Endodermal cell (in vitro differentiated cells): ENCODE measurements at regions not wholly inside any gene's neighbourhood (a gene's known extent, or its start where the extent isn't known, plus 50 kb on each side); places are given as distances from the start of the nearest gene placed in this dataset.

Experiments
- DNase-seq: peaks from one replicate; pipeline ENCODE4 v3.0.0-alpha.2; 2017
- H3K27ac ChIP-seq: 2 replicates; pipeline ENCODE4 v1.5.1; 2013; ENCODE audit warnings: mild to moderate bottlenecking, low read depth, low read length, moderate library complexity
- H3K27me3 ChIP-seq: 2 replicates; pipeline ENCODE4 v1.6.1; 2013; ENCODE audit warnings: mild to moderate bottlenecking, low read length, moderate library complexity; ENCODE audit not compliant: insufficient read depth, control insufficient read depth, poor library complexity, severe bottlenecking
- H3K36me3 ChIP-seq: 2 replicates; pipeline ENCODE4 v1.7.0; 2013; ENCODE audit warnings: mild to moderate bottlenecking, low read length, moderate library complexity; ENCODE audit not compliant: control insufficient read depth, insufficient read depth
- H3K4me1 ChIP-seq: one replicate; pipeline ENCODE4 v1.7.0; 2013; ENCODE audit warnings: low read length; ENCODE audit not compliant: control insufficient read depth, insufficient read depth
- H3K4me3 ChIP-seq: 2 replicates; pipeline ENCODE4 v1.5.1; 2013; ENCODE audit warnings: mild to moderate bottlenecking, low read length, moderate library complexity
- H3K9ac ChIP-seq: 2 replicates; pipeline ENCODE4 v1.6.1; 2013; ENCODE audit warnings: mild to moderate bottlenecking, low read length, moderate library complexity; ENCODE audit not compliant: poor library complexity, severe bottlenecking; ENCODE audit errors: extremely low read depth
- H3K9me3 ChIP-seq: 2 replicates; pipeline ENCODE4 v1.6.1; 2013; ENCODE audit warnings: mild to moderate bottlenecking, low read length, moderate library complexity; ENCODE audit not compliant: control insufficient read depth
- H3K27ac Mint-ChIP-seq: 2 replicates; pipeline ENCODE4 v1.8.0; 2020; ENCODE audit warnings: mixed read lengths
- H3K27me3 Mint-ChIP-seq: 2 replicates; pipeline ENCODE4 v1.8.0; 2021; ENCODE audit warnings: mild to moderate bottlenecking, mixed read lengths; ENCODE audit not compliant: insufficient read depth
- H3K36me3 Mint-ChIP-seq: 2 replicates; pipeline ENCODE4 v1.8.0; 2020; ENCODE audit warnings: low read depth, mixed read lengths
- H3K4me1 Mint-ChIP-seq: 2 replicates; pipeline ENCODE4 v1.8.0; 2020; ENCODE audit warnings: mixed read lengths
- H3K4me3 Mint-ChIP-seq: 2 replicates; pipeline ENCODE4 v1.8.0; 2020; ENCODE audit warnings: mild to moderate bottlenecking, moderate library complexity, mixed read lengths
- H3K9me3 Mint-ChIP-seq: 2 replicates; pipeline ENCODE4 v1.8.0; 2020; ENCODE audit warnings: mild to moderate bottlenecking, mixed read lengths
- CTCF ChIP-seq: fragments of 200-600 bp; sonication (generic); conservative IDR thresholded peaks from 2 replicates; pipeline ENCODE4 v1.5.0; 2021; ENCODE audit warnings: antibody characterized with exemption, mild to moderate bottlenecking
- WGBS, 2 experiments: methylation state at CpG; one replicate each; pipeline versions ENCODE4 v1.1.5 to v1.1.7; 2013; ENCODE audit warnings: missing lambda C conversion rate in 2 of 2, mixed read lengths in 1 of 2; ENCODE audit not compliant: insufficient coverage in 1 of 2, insufficient read length in 1 of 2; 5-methylcytosine and 5-hydroxymethylcytosine counted together

- Histone ChIP-seq H3K9me3 (no peaks in the 10 kb centered on the region), H3K4me3 (no peak overlapping the region), H3K27ac (no peak overlapping the region), H3K9ac (no peak overlapping the region), H3K4me1 (no peaks in the 10 kb centered on the region), H3K27me3 (peaks cover 27% of the 10 kb centered on the region), H3K36me3 (no peaks in the 10 kb centered on the region)
- Mint-ChIP-seq H3K27me3 (peaks cover 17% of the 10 kb centered on the region), H3K9me3 (no peaks in the 10 kb centered on the region), H3K27ac (no peak overlapping the region), H3K4me3 (no peak overlapping the region), H3K36me3 (no peaks in the 10 kb centered on the region), H3K4me1 (peaks cover 14% of the 10 kb centered on the region)
- no peak for TF ChIP-seq CTCF
- WGBS, 2 experiments = 80 to 94% methylated on average over 1 to 2 of the region's 2 CpGs
- DNase-seq = no peak
Measured at GRCh38 chr1:116228511-116228910, 117.3 kb downstream of the MAB21L3 start.

DNA sequence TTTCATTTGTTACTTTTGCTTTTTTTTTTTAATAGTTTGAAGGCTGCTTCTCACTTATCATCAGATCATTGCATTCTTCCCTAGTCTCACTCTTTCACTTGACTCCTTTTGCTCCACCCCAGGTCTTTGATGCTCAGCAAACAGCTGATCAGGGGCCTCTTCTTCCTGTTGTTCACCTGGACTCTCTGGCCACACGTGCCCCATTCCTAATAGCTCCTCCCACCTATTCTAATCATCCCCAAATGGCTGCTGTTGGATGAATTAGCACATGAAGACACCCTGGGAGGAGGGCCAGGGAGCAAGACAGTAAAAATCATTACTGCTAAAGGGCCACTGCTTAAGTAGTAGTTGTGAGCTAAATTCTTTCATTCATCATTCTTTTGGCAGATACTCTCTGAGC, 119.5 kb downstream of the MAB21L3 start:
- no peak for TF ChIP-seq CTCF
- H3K9me3 ChIP-seq = no peaks in the 10 kb centered on the region
- peaks cover 11% of the 10 kb centered on the region for H3K27me3 ChIP-seq
- WGBS, 2 experiments = 10% methylated on average over 1 of the region's 1 CpG; no CpG with 5 or more reads in 1 of the 2 experiments
- no peaks in the 10 kb centered on the region for H3K36me3 ChIP-seq
- no peak overlapping the region for H3K27ac ChIP-seq
- H3K27me3 Mint-ChIP-seq = peaks cover 2% of the 10 kb centered on the region
- H3K4me3 ChIP-seq = no peak overlapping the region
- H3K9ac ChIP-seq = no peak overlapping the region
- no peaks in the 10 kb centered on the region for H3K4me1 ChIP-seq
- no peaks in the 10 kb centered on the region for H3K9me3 Mint-ChIP-seq
- no peak overlapping the region for H3K4me3 Mint-ChIP-seq
- H3K27ac Mint-ChIP-seq = no peak overlapping the region
- H3K36me3 Mint-ChIP-seq = no peaks in the 10 kb centered on the region
- H3K4me1 Mint-ChIP-seq = peaks cover 15% of the 10 kb centered on the region
- DNase-seq = no peak

- Mint-ChIP-seq H3K27me3 (no peaks in the 10 kb centered on the region), H3K36me3 (no peaks in the 10 kb centered on the region), H3K9me3 (no peaks in the 10 kb centered on the region), H3K4me1 (peaks cover 15% of the 10 kb centered on the region), H3K27ac (no peak overlapping the region), H3K4me3 (no peak overlapping the region)
- H3K4me1 ChIP-seq = no peaks in the 10 kb centered on the region
- no peak overlapping the region for H3K27ac ChIP-seq
- no peaks in the 10 kb centered on the region for H3K9me3 ChIP-seq
- H3K9ac ChIP-seq = no peak overlapping the region
- no peak for DNase-seq
- no peak for TF ChIP-seq CTCF
- no peak overlapping the region for H3K4me3 ChIP-seq
- 84 to 100% methylated on average over 2 of the region's 2 CpGs for WGBS, 2 experiments
- peaks cover 4% of the 10 kb centered on the region for H3K27me3 ChIP-seq
- H3K36me3 ChIP-seq = no peaks in the 10 kb centered on the region
Measured at GRCh38 chr1:116231752-116232151, 120.6 kb downstream of the MAB21L3 start.
